LNCaP clone FGC (cell line): ENCODE measurements at regions not wholly inside any gene's neighbourhood (a gene's known extent, or its start where the extent isn't known, plus 50 kb on each side); places are given as distances from the start of the nearest gene placed in this dataset.

Experiments used
- DNase-seq: peaks from one replicate; pipeline ENCODE4 v3.0.0-alpha.2; 2011; ENCODE audit warnings: low read depth
- H3K4me3 ChIP-seq: 2 replicates; pipeline ENCODE4 v1.5.1; 2011; ENCODE audit warnings: mild to moderate bottlenecking, low read depth, low read length, control low read depth
- TF ChIP-seq, protein P1 (sequence below): IDR thresholded peaks from 2 replicates; pipeline ENCODE4 v1.5.1; 2012; ENCODE audit warnings: mild to moderate bottlenecking; ENCODE audit not compliant: control insufficient read depth, insufficient read depth; ENCODE audit errors: extremely low read depth

DNA sequence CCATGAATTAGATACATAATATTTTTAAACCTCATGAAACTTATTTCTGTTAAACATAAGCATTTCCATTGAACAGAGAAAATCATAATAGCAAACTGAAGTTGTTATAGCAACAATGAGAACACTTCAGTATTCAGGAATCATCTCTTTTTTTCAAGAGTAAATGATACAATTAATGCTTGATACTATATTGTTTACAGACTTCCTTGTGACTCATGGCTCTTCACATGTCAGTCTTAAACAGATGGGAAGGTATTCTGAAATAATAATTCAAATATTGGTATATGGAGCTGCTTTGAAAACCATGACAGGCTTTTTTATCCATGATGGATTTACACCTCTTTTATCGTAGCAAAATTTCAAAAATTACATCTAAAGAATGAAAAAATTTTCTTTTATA lies 226.5 kb upstream of the RBMS1 start:
- TF ChIP-seq, protein P1, sequence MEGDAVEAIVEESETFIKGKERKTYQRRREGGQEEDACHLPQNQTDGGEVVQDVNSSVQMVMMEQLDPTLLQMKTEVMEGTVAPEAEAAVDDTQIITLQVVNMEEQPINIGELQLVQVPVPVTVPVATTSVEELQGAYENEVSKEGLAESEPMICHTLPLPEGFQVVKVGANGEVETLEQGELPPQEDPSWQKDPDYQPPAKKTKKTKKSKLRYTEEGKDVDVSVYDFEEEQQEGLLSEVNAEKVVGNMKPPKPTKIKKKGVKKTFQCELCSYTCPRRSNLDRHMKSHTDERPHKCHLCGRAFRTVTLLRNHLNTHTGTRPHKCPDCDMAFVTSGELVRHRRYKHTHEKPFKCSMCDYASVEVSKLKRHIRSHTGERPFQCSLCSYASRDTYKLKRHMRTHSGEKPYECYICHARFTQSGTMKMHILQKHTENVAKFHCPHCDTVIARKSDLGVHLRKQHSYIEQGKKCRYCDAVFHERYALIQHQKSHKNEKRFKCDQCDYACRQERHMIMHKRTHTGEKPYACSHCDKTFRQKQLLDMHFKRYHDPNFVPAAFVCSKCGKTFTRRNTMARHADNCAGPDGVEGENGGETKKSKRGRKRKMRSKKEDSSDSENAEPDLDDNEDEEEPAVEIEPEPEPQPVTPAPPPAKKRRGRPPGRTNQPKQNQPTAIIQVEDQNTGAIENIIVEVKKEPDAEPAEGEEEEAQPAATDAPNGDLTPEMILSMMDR, result no peak
- no peak overlapping the region for H3K4me3 ChIP-seq
- DNase-seq, result no peak

DNA sequence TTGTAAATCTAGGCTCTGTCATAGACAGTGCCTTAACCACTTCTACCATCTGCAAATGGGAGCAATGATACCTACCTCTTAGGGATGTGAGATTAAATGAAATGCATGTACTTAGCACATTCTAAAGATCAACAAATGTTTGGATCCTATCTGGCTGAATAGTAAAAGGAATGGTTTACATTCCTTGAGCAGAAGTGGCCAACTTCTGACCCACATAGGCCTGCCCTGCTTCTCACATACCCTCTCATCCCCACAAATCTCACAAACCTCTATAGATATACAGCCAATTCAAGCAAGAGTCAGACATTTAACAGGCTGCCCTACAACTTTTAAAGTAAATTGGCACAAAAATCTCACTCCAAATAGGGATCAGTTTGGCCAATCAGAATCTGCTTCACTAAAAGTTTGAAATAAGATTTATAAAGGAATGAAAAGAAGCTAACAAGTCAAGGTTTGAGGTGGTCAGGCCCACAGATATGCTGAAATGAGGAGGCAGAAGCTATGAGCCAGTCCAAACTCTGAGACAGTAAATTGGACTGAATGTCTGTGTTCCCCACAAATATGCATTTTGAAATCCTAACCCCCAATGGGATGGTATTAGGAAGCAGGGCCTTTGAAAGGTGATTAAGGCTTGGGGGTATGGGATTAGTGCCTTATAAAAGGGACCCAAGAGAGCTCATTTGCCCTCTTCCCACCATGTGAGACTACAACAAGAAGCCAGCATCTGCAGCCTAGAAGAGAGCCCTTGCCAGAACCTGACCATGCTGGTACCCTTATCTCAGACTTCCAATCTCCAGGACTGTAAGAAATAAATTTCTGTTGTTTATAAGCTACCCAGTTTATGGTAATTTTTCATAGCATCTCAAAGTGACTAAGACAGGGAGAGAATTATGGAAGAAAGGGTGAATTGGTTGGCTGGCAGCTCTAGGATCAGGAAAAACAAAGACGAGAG lies 227.8 kb upstream of the RBMS1 start:
- TF ChIP-seq, protein P1, result no peak
- DNase-seq, result no peak
- no peak overlapping the region for H3K4me3 ChIP-seq

DNA sequence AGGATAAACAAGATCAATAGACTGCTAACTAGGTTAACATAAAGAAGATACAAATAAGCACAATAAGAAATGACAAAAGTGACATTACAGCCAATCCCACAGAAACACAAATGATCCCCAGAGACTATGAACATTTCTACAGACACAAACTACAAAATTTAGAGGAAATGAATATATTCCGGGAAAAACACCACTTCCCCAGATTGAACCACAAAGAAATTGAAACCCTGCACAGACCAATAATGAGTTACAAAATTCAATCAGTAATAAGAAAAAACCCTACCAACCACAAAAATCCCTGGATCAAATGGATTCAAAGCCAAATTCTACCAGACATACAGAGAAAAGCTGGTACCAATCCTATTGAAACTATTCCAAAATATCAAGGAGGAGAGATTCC lies 232.4 kb upstream of the RBMS1 start:
- TF ChIP-seq, protein P1, result no peak
- no peak for DNase-seq
- no peak overlapping the region for H3K4me3 ChIP-seq

DNA sequence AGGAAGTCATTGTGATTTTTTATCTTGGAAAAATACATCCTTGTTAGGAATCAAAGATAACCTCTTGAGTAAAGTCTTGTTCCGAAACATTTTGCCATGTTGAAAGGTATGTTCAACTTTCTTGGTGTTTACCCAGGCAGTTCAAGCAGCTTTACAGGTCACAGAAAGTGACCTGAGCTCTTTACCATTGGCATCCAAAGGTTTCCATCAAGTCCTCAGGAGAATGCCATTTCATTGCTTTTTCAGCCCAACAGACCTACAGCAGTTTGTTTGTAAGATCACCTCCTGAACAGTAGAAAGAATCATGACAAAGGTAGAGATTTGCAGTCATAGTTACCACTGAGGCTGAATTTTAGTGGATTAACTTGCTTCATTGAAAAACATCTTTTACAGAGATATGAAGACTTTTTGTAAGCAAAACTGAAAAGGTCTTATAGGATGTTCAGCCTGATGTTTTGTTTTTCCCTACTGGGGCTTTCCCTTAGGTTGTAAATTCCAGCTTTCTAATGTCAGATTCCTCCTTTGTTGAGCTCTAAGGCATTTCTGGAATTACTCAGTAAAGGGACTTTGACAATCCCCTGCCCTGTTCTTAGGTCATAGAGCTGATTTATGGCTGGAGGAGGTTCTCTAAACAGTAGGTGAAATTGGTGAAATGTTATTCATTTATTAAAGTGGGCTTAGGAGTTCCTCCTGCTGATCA lies 236.8 kb upstream of the RBMS1 start:
- TF ChIP-seq, protein P1, result no peak
- no peak for DNase-seq
- no peak overlapping the region for H3K4me3 ChIP-seq

DNA sequence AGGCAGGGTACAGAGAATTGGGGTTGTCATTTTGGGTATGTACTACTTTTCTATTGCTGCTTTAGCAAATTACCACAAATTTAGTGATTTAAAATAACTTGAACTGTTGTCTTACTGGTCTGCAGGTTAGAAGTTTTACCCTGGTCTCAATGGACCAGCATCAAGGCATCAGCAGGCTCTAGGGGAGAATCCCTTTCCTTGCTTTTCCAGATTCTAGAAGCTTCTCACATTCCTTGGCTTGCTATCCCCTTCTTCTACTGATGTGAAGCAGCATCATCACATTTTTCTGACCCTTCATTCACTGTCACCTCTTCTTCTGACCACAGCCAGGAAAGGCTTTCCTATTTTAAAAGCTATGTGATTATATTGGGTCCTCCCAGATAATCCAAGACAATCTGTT lies 237.8 kb upstream of the RBMS1 start:
- TF ChIP-seq, protein P1, result no peak

DNA sequence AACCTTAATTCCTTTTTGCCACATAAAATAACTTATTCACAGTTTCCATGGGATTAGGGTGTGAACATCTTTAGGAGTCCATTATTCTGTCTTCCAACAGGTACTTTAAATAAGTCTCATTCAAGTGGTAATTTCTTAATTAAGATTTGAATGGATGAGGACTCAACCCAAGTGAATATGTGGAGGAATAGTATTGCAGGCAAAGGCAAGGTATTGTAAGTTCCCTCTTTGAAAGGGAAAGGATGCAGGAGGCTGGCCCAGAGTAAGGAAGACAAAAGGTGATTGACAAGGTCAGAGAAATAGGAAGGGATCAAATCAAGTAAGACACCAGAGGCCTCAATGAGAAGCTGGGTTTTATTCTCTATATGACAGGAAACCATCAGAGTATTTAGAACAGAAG lies 238.2 kb upstream of the RBMS1 start:
- H3K4me3 ChIP-seq, result no peak overlapping the region
- no peak for DNase-seq
- TF ChIP-seq, protein P1, result no peak

More for the DNA sequence above, 237.8 kb upstream of the RBMS1 start:
- no peak overlapping the region for H3K4me3 ChIP-seq
- no peak for DNase-seq
